ENCODE measurements at regions not wholly inside any gene's neighbourhood (a gene's known extent, or its start where the extent isn't known, plus 50 kb on each side); places are given as distances from the start of the nearest gene placed in this dataset.

DNA sequence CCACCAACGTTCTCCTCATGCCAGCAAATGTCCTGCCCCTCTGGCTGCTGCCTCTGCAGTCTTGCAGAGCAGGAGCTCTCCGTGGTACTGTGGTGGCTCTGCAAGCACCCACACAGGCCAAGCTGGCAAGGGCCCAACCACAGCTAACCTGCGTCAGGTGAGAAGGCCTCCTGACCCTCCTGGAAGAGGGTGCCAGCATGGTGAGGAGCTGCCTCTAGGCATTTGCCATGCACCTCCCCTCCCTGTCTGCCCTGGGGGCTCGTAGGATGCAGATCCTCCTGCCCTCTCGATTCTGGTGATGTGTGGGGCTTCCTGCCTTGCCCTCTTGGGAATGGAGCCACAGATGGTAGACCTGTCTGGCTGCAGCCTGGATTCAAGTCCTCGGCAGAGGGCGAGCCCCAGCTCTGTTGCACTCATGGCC lies 1408.8 kb downstream of the TBC1D22A start:
- Histone ChIP-seq H3K36me3 (ENCODE audit: insufficient read depth, low read length) (no peaks in the 10 kb centered on the region), H3K4me3 (ENCODE audit: low read depth in 1 of 2, low read length in 2 of 2) (no peak overlapping the region), H3K27ac (ENCODE audit: low read depth, low read length) (no peak overlapping the region), H3K9me3 (ENCODE audit: low read length) (no peaks in the 10 kb centered on the region), H3K27me3 (ENCODE audit: control insufficient read depth in 1 of 2, insufficient read depth in 2 of 2, low read length in 2 of 2) (no peaks in the 10 kb centered on the region), H3K4me1 (ENCODE audit: insufficient read depth, low read length) (no peaks in the 10 kb centered on the region), H3K9ac (ENCODE audit: low read length) (no peak overlapping the region)

DNA sequence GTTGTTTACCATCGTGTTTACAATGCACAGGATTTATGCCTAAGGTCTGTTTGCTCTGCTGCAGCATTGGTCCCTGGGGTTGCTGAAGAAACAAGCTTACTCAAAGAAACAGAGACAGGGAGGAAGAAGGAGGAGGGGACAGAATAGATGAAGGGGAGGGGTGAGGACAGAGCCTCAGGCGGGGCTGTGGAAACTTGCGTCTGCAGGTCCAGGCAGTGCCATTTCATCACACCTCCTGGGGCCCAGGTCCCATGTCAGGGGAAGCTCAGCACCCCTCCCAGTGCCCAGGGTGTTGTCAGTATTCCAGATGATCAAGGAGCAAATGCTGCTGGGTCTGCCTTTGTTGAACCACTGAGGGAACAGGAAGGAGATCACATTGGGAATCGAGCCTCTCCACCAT lies 1406.8 kb downstream of the TBC1D22A start:
- Histone ChIP-seq H3K36me3 (ENCODE audit: insufficient read depth, low read length) (no peaks in the 10 kb centered on the region), H3K27me3 (ENCODE audit: control insufficient read depth in 1 of 2, insufficient read depth in 2 of 2, low read length in 2 of 2) (no peaks in the 10 kb centered on the region), H3K27ac (ENCODE audit: low read depth, low read length) (no peak overlapping the region), H3K9me3 (ENCODE audit: low read length) (no peaks in the 10 kb centered on the region), H3K9ac (ENCODE audit: low read length) (no peak overlapping the region), H3K4me3 (ENCODE audit: low read depth in 1 of 2, low read length in 2 of 2) (no peak overlapping the region), H3K4me1 (ENCODE audit: insufficient read depth, low read length) (no peaks in the 10 kb centered on the region)

DNA sequence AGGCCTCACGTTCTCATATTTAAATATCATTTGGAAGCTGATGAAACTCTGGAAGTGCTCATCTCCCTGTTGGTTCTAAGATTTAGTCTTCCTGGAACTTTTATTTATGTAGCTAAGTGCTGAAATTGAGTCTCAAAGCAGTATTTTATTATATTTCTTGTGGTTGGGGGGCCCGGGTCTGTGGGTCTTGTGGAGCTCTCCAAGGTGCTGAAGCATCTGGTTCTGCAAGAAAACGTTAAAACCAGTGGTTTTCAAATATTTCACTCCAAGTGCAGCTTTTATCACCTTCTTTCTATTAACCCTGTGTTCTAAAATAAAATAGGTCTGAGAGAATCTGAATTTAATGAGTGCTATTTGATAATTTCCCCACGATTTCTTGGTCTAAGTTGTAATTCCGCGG lies 1404.8 kb downstream of the TBC1D22A start:
- H3K36me3 ChIP-seq (ENCODE audit: insufficient read depth, low read length): no peaks in the 10 kb centered on the region
- no peak overlapping the region for H3K27ac ChIP-seq (ENCODE audit: low read depth, low read length)
- H3K4me1 ChIP-seq (ENCODE audit: insufficient read depth, low read length): no peaks in the 10 kb centered on the region
- no peaks in the 10 kb centered on the region for H3K9me3 ChIP-seq (ENCODE audit: low read length)
- H3K9ac ChIP-seq (ENCODE audit: low read length): no peak overlapping the region
- H3K27me3 ChIP-seq (ENCODE audit: control insufficient read depth in 1 of 2, insufficient read depth in 2 of 2, low read length in 2 of 2): no peaks in the 10 kb centered on the region
- no peak overlapping the region for H3K4me3 ChIP-seq (ENCODE audit: low read depth in 1 of 2, low read length in 2 of 2)

DNA sequence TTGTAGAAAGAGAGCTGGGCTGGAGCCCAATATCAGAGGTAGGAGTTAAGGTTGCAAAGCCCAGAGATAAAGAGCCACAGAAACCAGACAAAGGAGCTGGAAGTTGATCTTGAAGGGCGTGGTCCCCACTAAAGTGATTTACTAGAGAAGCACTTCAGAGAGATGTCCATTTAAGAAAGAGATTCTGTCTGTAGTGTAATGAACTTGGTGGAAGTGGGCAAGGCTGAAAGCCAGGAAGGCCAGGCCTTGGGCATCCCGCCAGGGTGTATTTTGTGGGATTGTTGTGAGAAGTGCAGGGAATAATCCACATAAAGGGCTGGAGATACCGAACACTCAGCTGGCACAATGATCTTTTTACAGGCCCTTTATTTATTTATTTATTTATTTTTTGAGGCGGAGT lies 1398.8 kb downstream of the TBC1D22A start:
- Histone ChIP-seq H3K27me3 (ENCODE audit: control insufficient read depth in 1 of 2, insufficient read depth in 2 of 2, low read length in 2 of 2) (no peaks in the 10 kb centered on the region), H3K9ac (ENCODE audit: low read length) (no peak overlapping the region), H3K9me3 (ENCODE audit: low read length) (no peaks in the 10 kb centered on the region), H3K27ac (ENCODE audit: low read depth, low read length) (no peak overlapping the region), H3K4me3 (ENCODE audit: low read depth in 1 of 2, low read length in 2 of 2) (no peak overlapping the region), H3K36me3 (ENCODE audit: insufficient read depth, low read length) (no peaks in the 10 kb centered on the region), H3K4me1 (ENCODE audit: insufficient read depth, low read length) (no peaks in the 10 kb centered on the region)

DNA sequence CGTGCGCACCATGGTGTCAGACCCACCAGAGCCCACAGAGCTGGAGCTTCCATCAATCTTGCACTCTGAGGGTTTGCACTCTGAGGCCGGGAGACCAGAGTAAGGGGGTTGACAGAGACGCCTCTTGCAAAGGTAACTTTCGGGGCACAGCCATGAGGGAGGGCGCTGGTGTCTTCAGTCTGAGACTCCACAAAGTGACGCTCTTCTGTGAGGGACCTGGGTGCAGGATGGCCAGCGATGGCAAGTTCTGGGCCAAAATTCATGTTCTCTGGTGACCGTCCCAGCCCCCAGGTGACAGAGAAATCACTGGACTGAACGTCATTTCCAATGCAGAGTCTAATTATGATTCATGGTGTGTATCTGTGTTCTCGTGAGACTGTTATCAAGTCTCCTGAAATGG lies 1395.2 kb downstream of the TBC1D22A start:
- no peak overlapping the region for H3K4me3 ChIP-seq (ENCODE audit: low read depth in 1 of 2, low read length in 2 of 2)
- no peaks in the 10 kb centered on the region for H3K36me3 ChIP-seq (ENCODE audit: insufficient read depth, low read length)
- no peak overlapping the region for H3K9ac ChIP-seq (ENCODE audit: low read length)
- no peaks in the 10 kb centered on the region for H3K27me3 ChIP-seq (ENCODE audit: control insufficient read depth in 1 of 2, insufficient read depth in 2 of 2, low read length in 2 of 2)
- H3K9me3 ChIP-seq (ENCODE audit: low read length): no peaks in the 10 kb centered on the region
- H3K27ac ChIP-seq (ENCODE audit: low read depth, low read length): no peak overlapping the region
- no peaks in the 10 kb centered on the region for H3K4me1 ChIP-seq (ENCODE audit: insufficient read depth, low read length)

DNA sequence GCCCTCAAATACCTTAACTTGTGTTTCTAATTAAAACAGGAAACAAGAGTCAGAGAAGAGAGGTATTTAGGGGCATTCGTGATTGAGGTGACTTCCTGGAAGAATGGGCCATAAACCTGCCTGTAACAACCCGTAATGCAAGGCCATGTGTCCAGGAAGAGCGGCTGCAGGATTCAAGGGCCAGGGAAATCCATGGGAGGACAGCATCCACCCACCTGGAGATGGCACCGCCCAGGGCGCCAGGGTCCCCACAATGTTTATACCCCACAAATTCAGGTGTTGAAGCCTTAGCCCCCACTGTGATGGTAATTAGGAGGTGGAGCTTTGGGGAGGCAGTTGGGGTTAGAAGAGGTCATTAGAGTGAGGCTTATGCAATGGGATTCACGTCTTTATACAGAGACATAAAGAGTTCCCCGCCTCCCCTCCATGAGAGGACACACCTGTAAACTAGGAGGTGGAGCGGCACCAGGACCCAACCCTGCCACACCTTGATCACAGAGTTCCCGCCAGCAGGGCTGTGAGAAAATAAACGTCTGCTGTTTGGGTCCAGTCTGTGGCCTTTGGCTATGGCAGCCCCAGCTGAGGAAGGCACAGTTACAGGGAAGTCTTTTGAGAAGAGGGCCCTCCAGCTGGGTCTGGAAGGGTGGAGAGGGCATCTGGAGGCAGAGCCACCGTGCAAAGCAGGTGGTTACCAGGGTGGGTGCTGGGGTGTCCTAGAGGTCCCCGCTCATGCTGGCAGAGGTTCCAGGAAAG lies 1394.3 kb downstream of the TBC1D22A start:
- Histone ChIP-seq H3K9me3 (ENCODE audit: low read length) (no peaks in the 10 kb centered on the region), H3K27me3 (ENCODE audit: control insufficient read depth in 1 of 2, insufficient read depth in 2 of 2, low read length in 2 of 2) (no peaks in the 10 kb centered on the region), H3K36me3 (ENCODE audit: insufficient read depth, low read length) (no peaks in the 10 kb centered on the region), H3K9ac (ENCODE audit: low read length) (no peak overlapping the region), H3K4me1 (ENCODE audit: insufficient read depth, low read length) (no peaks in the 10 kb centered on the region), H3K4me3 (ENCODE audit: low read depth in 1 of 2, low read length in 2 of 2) (no peak overlapping the region), H3K27ac (ENCODE audit: low read depth, low read length) (no peak overlapping the region)

DNA sequence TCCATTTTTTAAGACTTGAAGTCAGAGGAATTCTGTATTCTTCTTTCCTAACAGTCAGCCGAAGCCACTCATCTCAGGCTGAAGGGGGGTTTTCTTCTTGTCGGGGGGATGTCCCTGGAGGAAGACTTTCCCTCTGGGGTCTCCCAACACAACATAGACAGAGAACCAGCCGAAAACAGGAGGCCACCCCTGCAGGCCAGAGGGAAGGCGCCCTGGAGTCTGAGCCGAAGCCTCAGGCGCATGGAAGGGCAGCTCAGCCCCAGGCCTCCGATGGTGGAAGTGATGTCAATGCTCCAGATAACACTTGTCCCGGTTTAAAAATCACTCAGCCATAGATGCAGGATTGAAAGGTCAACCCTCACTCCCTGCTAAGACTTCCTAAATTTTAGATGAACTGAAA lies 1393.0 kb downstream of the TBC1D22A start:
- Histone ChIP-seq H3K4me3 (ENCODE audit: low read depth in 1 of 2, low read length in 2 of 2) (no peak overlapping the region), H3K9me3 (ENCODE audit: low read length) (no peaks in the 10 kb centered on the region), H3K27me3 (ENCODE audit: control insufficient read depth in 1 of 2, insufficient read depth in 2 of 2, low read length in 2 of 2) (no peaks in the 10 kb centered on the region), H3K27ac (ENCODE audit: low read depth, low read length) (no peak overlapping the region), H3K9ac (ENCODE audit: low read length) (no peak overlapping the region), H3K4me1 (ENCODE audit: insufficient read depth, low read length) (no peaks in the 10 kb centered on the region), H3K36me3 (ENCODE audit: insufficient read depth, low read length) (no peaks in the 10 kb centered on the region)

DNA sequence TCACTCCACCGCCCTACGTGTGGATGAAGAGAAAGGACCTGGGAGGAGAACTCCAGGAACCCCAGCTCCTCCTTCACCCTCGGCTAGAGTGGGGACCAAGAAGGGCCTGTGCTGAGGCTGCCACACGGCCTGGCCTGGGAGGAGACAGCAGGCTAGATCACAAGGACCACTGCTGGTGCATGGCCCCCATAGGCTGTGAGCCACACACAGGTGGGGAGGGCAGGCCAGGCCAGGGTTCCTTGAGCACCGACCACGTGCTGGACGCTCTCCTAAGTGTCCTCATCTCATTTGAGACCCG lies 1392.4 kb downstream of the TBC1D22A start:
- Histone ChIP-seq H3K36me3 (ENCODE audit: insufficient read depth, low read length) (no peaks in the 10 kb centered on the region), H3K9ac (ENCODE audit: low read length) (no peak overlapping the region), H3K4me1 (ENCODE audit: insufficient read depth, low read length) (no peaks in the 10 kb centered on the region), H3K9me3 (ENCODE audit: low read length) (no peaks in the 10 kb centered on the region), H3K27me3 (ENCODE audit: control insufficient read depth in 1 of 2, insufficient read depth in 2 of 2, low read length in 2 of 2) (no peaks in the 10 kb centered on the region), H3K4me3 (ENCODE audit: low read depth in 1 of 2, low read length in 2 of 2) (no peak overlapping the region), H3K27ac (ENCODE audit: low read depth, low read length) (no peak overlapping the region)

DNA sequence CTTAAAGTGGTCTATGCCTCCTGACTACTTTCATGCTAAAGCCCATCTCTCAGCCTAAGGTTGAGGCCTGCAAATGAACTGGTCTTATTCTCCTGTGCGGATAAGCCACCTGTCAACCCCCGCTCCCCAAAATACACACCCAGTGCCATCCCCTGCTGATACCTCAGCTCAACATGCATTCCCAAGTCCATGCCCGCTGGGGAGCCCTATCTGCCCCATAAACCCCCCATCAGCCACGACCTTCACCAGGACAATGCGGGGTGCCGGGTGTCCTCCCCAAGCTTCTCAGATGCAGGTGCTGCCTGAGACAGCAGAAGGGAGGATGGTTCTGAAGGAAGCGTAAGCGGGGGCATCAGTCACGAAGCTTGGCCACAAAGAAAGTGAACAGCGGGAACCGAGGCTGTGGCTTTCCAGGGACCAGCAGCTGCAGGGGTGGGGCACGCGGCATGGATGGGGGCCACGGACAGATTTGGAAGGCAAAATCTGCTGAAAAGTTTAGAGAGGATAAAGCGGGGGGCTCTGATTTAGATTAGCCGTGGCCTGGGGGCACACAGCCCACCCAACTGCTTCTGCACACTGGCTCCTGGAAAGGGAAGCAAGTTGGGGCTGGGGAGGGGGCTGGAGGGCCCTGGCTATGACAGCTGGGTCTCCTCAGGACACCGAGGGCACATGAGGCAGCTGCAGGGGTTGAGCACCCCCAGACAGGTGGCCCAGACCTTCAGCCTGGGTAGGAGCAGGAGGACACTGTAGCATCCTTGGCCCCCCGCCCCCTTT lies 1391.9 kb downstream of the TBC1D22A start:
- H3K4me1 ChIP-seq (ENCODE audit: insufficient read depth, low read length): no peaks in the 10 kb centered on the region
- H3K9ac ChIP-seq (ENCODE audit: low read length): no peak overlapping the region
- H3K36me3 ChIP-seq (ENCODE audit: insufficient read depth, low read length): no peaks in the 10 kb centered on the region
- no peaks in the 10 kb centered on the region for H3K27me3 ChIP-seq (ENCODE audit: control insufficient read depth in 1 of 2, insufficient read depth in 2 of 2, low read length in 2 of 2)
- H3K4me3 ChIP-seq (ENCODE audit: low read depth in 1 of 2, low read length in 2 of 2): no peak overlapping the region
- H3K9me3 ChIP-seq (ENCODE audit: low read length): no peaks in the 10 kb centered on the region
- H3K27ac ChIP-seq (ENCODE audit: low read depth, low read length): no peak overlapping the region

DNA sequence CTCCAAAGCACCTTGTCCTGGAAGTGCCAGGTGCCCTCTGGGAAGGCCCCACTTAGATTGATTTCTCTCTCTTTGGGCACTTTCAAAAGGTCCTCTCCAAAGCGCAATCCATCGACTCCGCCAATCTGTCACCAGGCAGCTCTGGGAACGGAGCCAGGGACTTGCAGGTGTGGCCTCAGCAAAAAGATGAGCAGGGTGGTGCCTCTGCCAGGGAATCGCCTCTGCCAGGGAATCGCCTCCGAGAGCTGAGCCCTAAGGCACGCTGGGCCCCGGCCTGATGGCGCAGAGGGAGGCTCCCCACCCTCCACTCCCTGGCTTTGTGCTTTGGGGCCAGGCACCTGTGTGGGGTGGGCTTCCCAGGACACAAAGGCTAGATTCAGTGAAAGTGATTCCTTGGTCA lies 1391.3 kb downstream of the TBC1D22A start:
- Histone ChIP-seq H3K27me3 (ENCODE audit: control insufficient read depth in 1 of 2, insufficient read depth in 2 of 2, low read length in 2 of 2) (no peaks in the 10 kb centered on the region), H3K27ac (ENCODE audit: low read depth, low read length) (no peak overlapping the region), H3K36me3 (ENCODE audit: insufficient read depth, low read length) (no peaks in the 10 kb centered on the region), H3K4me3 (ENCODE audit: low read depth in 1 of 2, low read length in 2 of 2) (no peak overlapping the region), H3K9me3 (ENCODE audit: low read length) (no peaks in the 10 kb centered on the region), H3K4me1 (ENCODE audit: insufficient read depth, low read length) (no peaks in the 10 kb centered on the region), H3K9ac (ENCODE audit: low read length) (no peak overlapping the region)

DNA sequence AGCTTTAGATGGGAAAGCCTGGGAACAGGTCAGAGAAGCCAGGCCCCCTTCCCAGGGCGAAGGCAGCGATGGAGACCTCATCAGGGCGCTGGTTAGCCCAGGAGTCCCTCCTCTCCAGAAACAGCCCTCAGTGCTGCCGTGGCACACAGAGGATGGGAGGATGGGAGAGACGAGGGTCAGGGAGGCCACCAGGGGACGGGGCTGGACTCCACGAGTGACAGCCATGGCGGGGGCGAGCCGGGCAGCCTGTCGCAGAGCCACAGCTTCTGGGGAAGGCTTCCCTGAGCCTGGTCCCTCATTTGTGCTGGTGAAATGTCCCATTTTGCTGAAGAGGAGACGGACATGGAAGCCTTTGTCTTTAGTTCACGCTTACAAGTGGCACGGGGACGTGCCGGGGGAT lies 1390.5 kb downstream of the TBC1D22A start:
- H3K9me3 ChIP-seq (ENCODE audit: low read length): no peaks in the 10 kb centered on the region
- H3K4me1 ChIP-seq (ENCODE audit: insufficient read depth, low read length): no peaks in the 10 kb centered on the region
- no peaks in the 10 kb centered on the region for H3K27me3 ChIP-seq (ENCODE audit: control insufficient read depth in 1 of 2, insufficient read depth in 2 of 2, low read length in 2 of 2)
- no peak overlapping the region for H3K9ac ChIP-seq (ENCODE audit: low read length)
- H3K36me3 ChIP-seq (ENCODE audit: insufficient read depth, low read length): no peaks in the 10 kb centered on the region
- H3K27ac ChIP-seq (ENCODE audit: low read depth, low read length): no peak overlapping the region
- no peak overlapping the region for H3K4me3 ChIP-seq (ENCODE audit: low read depth in 1 of 2, low read length in 2 of 2)
